Body of pancreas (tissue), 4 donors: ENCODE measurements at regions not wholly inside any gene's neighbourhood (a gene's known extent, or its start where the extent isn't known, plus 50 kb on each side); places are given as distances from the start of the nearest gene placed in this dataset.
"Not testable (repeated sequence)": the region's sequence is repeated elsewhere in the genome, so short reads cannot be mapped to it uniquely, and the experiment has no call there.

Experiments
- ATAC-seq: fragments of 150-250 bp; one replicate; pipeline ENCODE4 v1.9.1; 2016
- DNase-seq, 4 donors: peaks; one replicate each; pipeline ENCODE4 v3.0.0-alpha.2; 2019
- H3K27ac ChIP-seq, 4 donors: fragments of 200-600 bp; sonication (generic); 1 replicate in 3 of 4; 2 replicates in 1 of 4; pipeline versions ENCODE4 v1.5.1 to v1.6.1; 2016 to 2019; ENCODE audit warnings: mild to moderate bottlenecking in 1 of 4, mixed read lengths in 1 of 4, moderate library complexity in 1 of 4
- H3K27me3 ChIP-seq, 2 donors: fragments of 200-600 bp; sonication (generic); one replicate each; pipeline ENCODE4 v1.6.0; 2016; ENCODE audit warnings: mild to moderate bottlenecking in 1 of 2
- H3K36me3 ChIP-seq, 2 donors: fragments of 200-600 bp; sonication (generic); replicated peaks in 1 of 2; 2 replicates each; pipeline ENCODE4 v1.5.1; 2016; ENCODE audit warnings: low read depth in 2 of 2; ENCODE audit not compliant: insufficient read depth in 1 of 2
- H3K4me1 ChIP-seq: fragments of 200-600 bp; sonication (generic); one replicate; pipeline ENCODE4 v1.6.0; 2016
- H3K4me3 ChIP-seq, 2 donors: fragments of 200-600 bp; sonication (generic); 1 replicate in 1 of 2; 2 replicates in 1 of 2; pipeline ENCODE4 v1.5.1; 2016 to 2019
- H3K9me3 ChIP-seq, 3 donors: fragments of 200-600 bp; sonication (generic); 1 replicate in 2 of 3; 2 replicates in 1 of 3; pipeline ENCODE4 v1.5.1; 2016
- WGBS, 2 donors: methylation state at CpG; one replicate each; pipeline ENCODE4 v1.1.5; 2017; 5-methylcytosine and 5-hydroxymethylcytosine counted together
- intact Hi-C: fragments of 100-400 bp; cut with DNase I; formaldehyde crosslinking; loops from one replicate; pipeline ENCODE4 v1.15.1; 2023

DNA sequence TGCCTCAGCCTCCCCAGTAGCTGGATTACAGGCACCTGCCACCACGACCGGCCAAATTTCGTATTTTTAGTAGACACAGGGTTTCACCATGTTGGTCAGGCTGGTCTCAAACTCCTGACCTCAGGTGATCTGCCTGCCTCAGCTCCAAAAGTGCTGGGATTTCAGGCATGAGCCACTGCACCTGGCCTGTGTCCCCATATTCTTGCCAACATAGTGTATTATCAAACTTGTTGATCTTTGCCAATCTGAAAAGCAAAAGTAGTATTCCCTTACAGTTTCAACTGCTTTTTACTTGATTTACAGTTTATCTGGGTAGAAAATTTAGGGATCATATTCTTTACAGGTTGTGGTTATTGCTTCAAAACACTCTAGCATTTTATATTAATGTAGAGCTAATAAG is 524.9 kb downstream of the TTLL7 start:
- 94 to 100% methylated on average over 3 of the region's 3 CpGs for WGBS, 2 donors
- H3K4me3 ChIP-seq, H3K36me3 ChIP-seq, H3K27me3 ChIP-seq, intact Hi-C loops, H3K4me1 ChIP-seq, DNase-seq, H3K27ac ChIP-seq, H3K9me3 ChIP-seq, ATAC-seq: not testable (repeated sequence)

GRCh38 chr1:83472066-83472465 is 526.9 kb downstream of the TTLL7 start:
- 60 to 62% methylated on average over 3 of the region's 3 CpGs for WGBS, 2 donors
- ATAC-seq, H3K36me3 ChIP-seq, DNase-seq, intact Hi-C loops, H3K4me1 ChIP-seq, H3K27ac ChIP-seq, H3K4me3 ChIP-seq, H3K9me3 ChIP-seq, H3K27me3 ChIP-seq: not testable (repeated sequence)

DNA sequence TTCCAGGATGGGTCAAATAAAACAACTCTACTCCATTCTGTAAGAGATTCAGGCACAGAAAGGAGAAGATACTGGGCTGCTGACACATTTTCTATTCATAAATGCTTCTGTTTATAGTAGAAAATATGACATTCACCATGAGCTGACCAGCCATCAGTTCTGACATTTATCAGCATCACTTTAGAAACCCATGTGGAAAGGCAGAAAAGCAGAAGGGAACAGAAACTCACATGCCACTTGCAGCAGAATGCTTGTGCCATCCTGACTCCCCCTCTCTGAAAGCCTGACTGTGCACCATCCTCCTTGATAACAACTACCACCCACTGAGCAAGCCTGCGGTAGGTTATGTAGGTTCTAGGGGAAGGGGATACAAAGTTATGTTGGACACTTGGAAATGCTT is 527.7 kb downstream of the TTLL7 start:
- H3K27ac ChIP-seq, ATAC-seq, H3K27me3 ChIP-seq, DNase-seq, H3K4me3 ChIP-seq, H3K9me3 ChIP-seq, H3K4me1 ChIP-seq, H3K36me3 ChIP-seq, intact Hi-C loops: not testable (repeated sequence)
- 94 to 100% methylated on average over 1 of the region's 1 CpG for WGBS, 2 donors

GRCh38 chr1:83468336-83468735 is 530.6 kb downstream of the TTLL7 start:
- ATAC-seq, H3K36me3 ChIP-seq, intact Hi-C loops, H3K27me3 ChIP-seq, H3K27ac ChIP-seq, H3K9me3 ChIP-seq, H3K4me3 ChIP-seq, H3K4me1 ChIP-seq, DNase-seq: not testable (repeated sequence)
- 89 to 90% methylated on average over 4 of the region's 4 CpGs for WGBS, 2 donors

GRCh38 chr1:83457735-83458248 is 541.1 kb downstream of the TTLL7 start:
- H3K4me1 ChIP-seq, ATAC-seq, H3K27ac ChIP-seq, DNase-seq, H3K36me3 ChIP-seq, intact Hi-C loops, H3K27me3 ChIP-seq, H3K9me3 ChIP-seq, H3K4me3 ChIP-seq: not testable (repeated sequence)
- 44% methylated on average over 1 of the region's 1 CpG; no CpG with 5 or more reads in 1 of the 2 donors for WGBS, 2 donors

GRCh38 chr1:83457281-83457680 is 541.7 kb downstream of the TTLL7 start:
- ATAC-seq, DNase-seq, intact Hi-C loops: not testable (repeated sequence)

GRCh38 chr1:83455753-83456152 is 543.2 kb downstream of the TTLL7 start:
- H3K27me3 ChIP-seq, DNase-seq, ATAC-seq, H3K27ac ChIP-seq, H3K4me1 ChIP-seq, intact Hi-C loops, H3K4me3 ChIP-seq, H3K9me3 ChIP-seq, H3K36me3 ChIP-seq: not testable (repeated sequence)
- 32 to 52% methylated on average over 1 of the region's 1 CpG for WGBS, 2 donors

More at GRCh38 chr1:83457281-83457680, 541.7 kb downstream of the TTLL7 start:
- 71 to 73% methylated on average over 2 of the region's 2 CpGs for WGBS, 2 donors
- not testable (repeated sequence) for H3K27ac ChIP-seq, H3K27me3 ChIP-seq, H3K36me3 ChIP-seq, H3K4me1 ChIP-seq, H3K4me3 ChIP-seq, H3K9me3 ChIP-seq

DNA sequence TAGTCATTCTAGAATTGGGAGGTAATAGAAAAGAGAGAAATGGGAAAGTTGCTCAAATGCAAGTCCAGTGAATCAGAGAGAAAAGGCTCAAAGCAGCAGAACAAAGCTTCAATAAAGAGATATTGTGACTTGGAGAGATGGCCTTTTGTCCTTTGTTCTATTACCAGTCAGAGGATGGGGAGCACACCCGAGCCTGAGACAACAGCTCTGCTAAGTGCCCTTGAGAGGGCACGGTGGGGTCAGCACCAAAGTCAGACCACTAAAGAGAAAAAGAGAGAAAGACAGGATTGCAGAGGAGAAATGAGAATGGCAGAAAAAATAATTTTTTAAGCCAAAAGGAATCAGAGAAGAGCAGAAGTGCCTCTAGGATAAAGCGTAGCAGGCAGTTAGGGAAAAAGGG is 553.1 kb downstream of the TTLL7 start:
- intact Hi-C loops, H3K4me3 ChIP-seq, H3K4me1 ChIP-seq, ATAC-seq, DNase-seq, H3K36me3 ChIP-seq, H3K27me3 ChIP-seq, H3K9me3 ChIP-seq, H3K27ac ChIP-seq: not testable (repeated sequence)
- WGBS, 2 donors: 60 to 85% methylated on average over 1 to 2 of the region's 3 CpGs

DNA sequence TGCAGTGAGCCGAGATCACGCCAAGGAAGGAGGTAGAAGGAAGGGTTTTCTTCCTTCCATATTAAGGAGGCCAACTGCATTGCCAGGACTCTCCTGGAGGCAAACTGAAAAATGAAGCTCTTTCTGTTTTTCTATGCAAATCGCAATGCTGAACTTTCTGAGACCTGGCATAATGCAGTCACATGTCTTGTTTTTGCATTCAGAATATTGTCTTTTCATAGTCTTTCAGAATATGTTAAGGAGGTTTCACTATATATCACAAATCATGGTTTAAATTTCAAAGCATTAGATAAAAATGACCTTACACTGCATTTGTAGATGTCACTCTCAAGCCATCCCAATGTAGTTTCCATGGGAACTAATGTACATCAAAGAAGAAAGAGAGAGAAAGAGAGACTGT is 556.5 kb downstream of the TTLL7 start:
- H3K9me3 ChIP-seq, H3K27me3 ChIP-seq, intact Hi-C loops, ATAC-seq, DNase-seq, H3K27ac ChIP-seq, H3K36me3 ChIP-seq, H3K4me1 ChIP-seq, H3K4me3 ChIP-seq: not testable (repeated sequence)
- WGBS, 2 donors: 93 to 97% methylated on average over 3 of the region's 3 CpGs

DNA sequence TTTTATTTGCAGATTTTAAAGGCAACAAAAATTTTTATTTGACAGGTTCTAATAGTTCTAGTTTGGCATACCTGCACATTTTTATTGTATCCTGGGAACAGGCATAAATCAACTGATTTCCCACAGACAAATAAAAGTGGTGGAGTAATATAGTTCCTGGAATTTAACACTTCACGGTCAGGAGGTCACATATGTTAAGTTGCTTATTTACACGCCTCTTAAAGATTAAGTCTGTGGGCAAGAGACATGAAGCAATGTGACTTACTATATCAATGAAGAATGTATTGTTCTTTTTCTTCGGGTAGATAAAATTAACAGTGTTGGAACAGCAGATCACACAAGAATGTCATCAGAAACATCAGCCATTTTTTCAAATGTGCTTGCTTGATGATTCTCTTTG is 558.3 kb downstream of the TTLL7 start:
- 68 to 72% methylated on average over 3 of the region's 3 CpGs for WGBS, 2 donors
- ATAC-seq, intact Hi-C loops, H3K4me3 ChIP-seq, H3K36me3 ChIP-seq, H3K27me3 ChIP-seq, H3K27ac ChIP-seq, DNase-seq, H3K4me1 ChIP-seq, H3K9me3 ChIP-seq: not testable (repeated sequence)

- H3K9me3 ChIP-seq, intact Hi-C loops, H3K36me3 ChIP-seq, H3K27ac ChIP-seq, H3K4me1 ChIP-seq, DNase-seq, H3K4me3 ChIP-seq, ATAC-seq, H3K27me3 ChIP-seq: not testable (repeated sequence)
- 86 to 100% methylated on average over 1 of the region's 1 CpG for WGBS, 2 donors
Measured at GRCh38 chr1:83440021-83440420, 558.9 kb downstream of the TTLL7 start.

GRCh38 chr1:83438316-83438715 is 560.6 kb downstream of the TTLL7 start:
- H3K36me3 ChIP-seq, H3K4me3 ChIP-seq, H3K9me3 ChIP-seq, intact Hi-C loops, ATAC-seq, H3K27me3 ChIP-seq, DNase-seq, H3K27ac ChIP-seq, H3K4me1 ChIP-seq: not testable (repeated sequence)
- WGBS, 2 donors: 92 to 95% methylated on average over 1 of the region's 1 CpG
